ENCODE measurements at regions not wholly inside any gene's neighbourhood (a gene's known extent, or its start where the extent isn't known, plus 50 kb on each side); places are given as distances from the start of the nearest gene placed in this dataset.

GRCh38 chr21:32916088-32916487 lies 109.6 kb upstream of the OLIG2 start:
- TF ChIP-seq EGR1 (IDR thresholded peaks at IDR 0.05; ENCODE audit: low read depth in 2 of 2), result no peak
- no peak for TF ChIP-seq HNF4G (IDR thresholded peaks at IDR 0.05)
- no peak for TF ChIP-seq RAD21 (IDR thresholded peaks at IDR 0.05)
- TF ChIP-seq GABPA (IDR thresholded peaks at IDR 0.05 in 1 of 2, conservative IDR thresholded peaks at IDR 0.05 in 1 of 2), result no peak
- no peak for TF ChIP-seq RXRA (IDR thresholded peaks at IDR 0.05)
- no peak for TF ChIP-seq SP1 (IDR thresholded peaks at IDR 0.05)
- TF ChIP-seq YY1 (IDR thresholded peaks at IDR 0.05), result no peak
- TF ChIP-seq MAX (IDR thresholded peaks at IDR 0.05), result no peak
- no peak for TF ChIP-seq FOXA1 (IDR thresholded peaks at IDR 0.05)
- no peak for TF ChIP-seq TAF1 (conservative IDR thresholded peaks at IDR 0.05)
- no peak for TF ChIP-seq REST (IDR thresholded peaks at IDR 0.05)
- no peak for TF ChIP-seq CTCF (IDR thresholded peaks at IDR 0.05; ENCODE audit: low read depth, low read length, missing input control)
- TF ChIP-seq NR2F2 (IDR thresholded peaks at IDR 0.05), result no peak
- no peak for TF ChIP-seq JUND (IDR thresholded peaks at IDR 0.05)
- no peak for TF ChIP-seq FOXA2 (IDR thresholded peaks at IDR 0.05)
- no peak for TF ChIP-seq ATF3 (IDR thresholded peaks at IDR 0.05)
- TF ChIP-seq HNF4A (conservative IDR thresholded peaks at IDR 0.05), result no peak
- Histone ChIP-seq H3K9ac (ENCODE audit: low read depth in 1 of 2, low read length in 2 of 2) (no peak overlapping the region), H3K4me1 (ENCODE audit: control insufficient read depth in 4 of 4, insufficient read depth in 4 of 4, low read length in 3 of 4) (no peaks in the 10 kb centered on the region), H3K4me3 (ENCODE audit: low read depth in 1 of 3, low read length in 3 of 3) (no peak overlapping the region), H3K27me3 (ENCODE audit: control insufficient read depth in 4 of 4, insufficient read depth in 4 of 4, low read length in 3 of 4) (no peaks in the 10 kb centered on the region), H3K9me3 (ENCODE audit: control insufficient read depth in 4 of 4, low read length in 3 of 4) (peaks cover 0 to 5% (median 2%) of the 10 kb centered on the region in 4 donors), H3K27ac (ENCODE audit: low read depth in 1 of 2, low read length in 2 of 2) (no peak overlapping the region), H3K36me3 (ENCODE audit: control insufficient read depth in 4 of 4, insufficient read depth in 3 of 4, low read depth in 1 of 4, low read length in 3 of 4) (no peaks in the 10 kb centered on the region)
- WGBS, result 98% methylated on average over 1 of the region's 1 CpG
- no peak for DNase-seq (ENCODE audit: low spot score)

GRCh38 chr21:32916522-32917099 lies 109.1 kb upstream of the OLIG2 start:
- 55% methylated on average over 2 of the region's 2 CpGs for WGBS
- Histone ChIP-seq H3K9me3 (ENCODE audit: control insufficient read depth in 4 of 4, low read length in 3 of 4) (peaks cover 0 to 5% (median 2%) of the 10 kb centered on the region in 4 donors), H3K9ac (ENCODE audit: low read depth in 1 of 2, low read length in 2 of 2) (no peak overlapping the region), H3K36me3 (ENCODE audit: control insufficient read depth in 4 of 4, insufficient read depth in 3 of 4, low read depth in 1 of 4, low read length in 3 of 4) (no peaks in the 10 kb centered on the region), H3K27me3 (ENCODE audit: control insufficient read depth in 4 of 4, insufficient read depth in 4 of 4, low read length in 3 of 4) (no peaks in the 10 kb centered on the region), H3K4me1 (ENCODE audit: control insufficient read depth in 4 of 4, insufficient read depth in 4 of 4, low read length in 3 of 4) (no peaks in the 10 kb centered on the region), H3K4me3 (ENCODE audit: low read depth in 1 of 3, low read length in 3 of 3) (no peak overlapping the region), H3K27ac (ENCODE audit: low read depth in 1 of 2, low read length in 2 of 2) (no peak overlapping the region)
- no peak for DNase-seq (ENCODE audit: low spot score)
- TF ChIP-seq JUND (IDR thresholded peaks at IDR 0.05) (no peak), ATF3 (IDR thresholded peaks at IDR 0.05) (no peak), TAF1 (conservative IDR thresholded peaks at IDR 0.05) (no peak), SP1 (IDR thresholded peaks at IDR 0.05) (no peak), HNF4A (conservative IDR thresholded peaks at IDR 0.05) (no peak), FOXA2 (IDR thresholded peaks at IDR 0.05) (no peak), EGR1 (IDR thresholded peaks at IDR 0.05; ENCODE audit: low read depth in 2 of 2) (no peak), HNF4G (IDR thresholded peaks at IDR 0.05) (no peak), ZBTB33 (IDR thresholded peaks at IDR 0.05) (no peak), REST (IDR thresholded peaks at IDR 0.05) (no peak), GABPA (IDR thresholded peaks at IDR 0.05 in 1 of 2, conservative IDR thresholded peaks at IDR 0.05 in 1 of 2) (no peak), FOXA1 (IDR thresholded peaks at IDR 0.05) (no peak), MAX (IDR thresholded peaks at IDR 0.05) (no peak), NR2F2 (IDR thresholded peaks at IDR 0.05) (no peak), RAD21 (IDR thresholded peaks at IDR 0.05) (no peak), RXRA (IDR thresholded peaks at IDR 0.05) (no peak)
